GM21367 (cell line): ENCODE measurements at regions not wholly inside any gene's neighbourhood (a gene's known extent, or its start where the extent isn't known, plus 50 kb on each side); places are given as distances from the start of the nearest gene placed in this dataset.

ENCODE experiments used
- ATAC-seq: cut with Tn5 transposase; IDR thresholded peaks from one replicate; pipeline ENCODE4 v1.9.1; 2021; ENCODE audit not compliant: unreplicated experiment

- ATAC-seq, result no peak
These were observed 167.5 kb upstream of the FREM2 start for GRCh38 chr13:38519229-38519911.

- no peak for ATAC-seq
These were observed 166.8 kb upstream of the FREM2 start for GRCh38 chr13:38520041-38520440.

- no peak for ATAC-seq
These were observed 159.7 kb upstream of the FREM2 start for GRCh38 chr13:38527140-38527539.

- ATAC-seq, result no peak
These were observed 157.9 kb upstream of the FREM2 start for GRCh38 chr13:38528986-38529385.

GRCh38 chr13:38530492-38530891 is 156.4 kb upstream of the FREM2 start:
- ATAC-seq, result no peak

- ATAC-seq, result no peak
These were observed 151.6 kb upstream of the FREM2 start for GRCh38 chr13:38535261-38535660.

GRCh38 chr13:38537051-38537450 is 149.8 kb upstream of the FREM2 start:
- no peak for ATAC-seq

- no peak for ATAC-seq
These were observed 148.5 kb upstream of the FREM2 start for GRCh38 chr13:38538422-38538821.

GRCh38 chr13:38539632-38540031 is 147.2 kb upstream of the FREM2 start:
- ATAC-seq, result no peak

- ATAC-seq, result no peak
These were observed 144.3 kb upstream of the FREM2 start for GRCh38 chr13:38542601-38543000.

- no peak for ATAC-seq
These were observed 143.3 kb upstream of the FREM2 start for GRCh38 chr13:38543561-38543960.

GRCh38 chr13:38563739-38564138 is 123.1 kb upstream of the FREM2 start:
- no peak for ATAC-seq

GRCh38 chr13:38564256-38565150 is 122.4 kb upstream of the FREM2 start:
- no peak for ATAC-seq

- no peak for ATAC-seq
These were observed 120.9 kb upstream of the FREM2 start for GRCh38 chr13:38566023-38566422.

- ATAC-seq, result no peak
These were observed 120.4 kb upstream of the FREM2 start for GRCh38 chr13:38566519-38566918.

- no peak for ATAC-seq
These were observed 116.2 kb upstream of the FREM2 start for GRCh38 chr13:38570706-38571105.

GRCh38 chr13:38575427-38575826 is 111.5 kb upstream of the FREM2 start:
- ATAC-seq, result no peak

GRCh38 chr13:38577048-38577447 is 109.8 kb upstream of the FREM2 start:
- ATAC-seq, result no peak

GRCh38 chr13:38582133-38582532 is 104.7 kb upstream of the FREM2 start:
- ATAC-seq, result peak; percentile 79

- no peak for ATAC-seq
These were observed 96.6 kb upstream of the FREM2 start for GRCh38 chr13:38590230-38590629.

- no peak for ATAC-seq
These were observed 95.9 kb upstream of the FREM2 start for GRCh38 chr13:38590796-38591507.

- ATAC-seq, result no peak
These were observed 84.6 kb upstream of the FREM2 start for GRCh38 chr13:38602266-38602665.
